Lower leg skin (tissue), 3 donors: ENCODE measurements at regions not wholly inside any gene's neighbourhood (a gene's known extent, or its start where the extent isn't known, plus 50 kb on each side); places are given as distances from the start of the nearest gene placed in this dataset.

ENCODE experiments used
- POLR2A ChIP-seq, 2 donors: fragments of 450-650 bp; IDR thresholded peaks; one replicate each; pipeline ENCODE4 v1.6.1; 2016 to 2017; ENCODE audit warnings: antibody characterized with exemption in 2 of 2, mild to moderate bottlenecking in 1 of 2, moderate library complexity in 1 of 2
- TF ChIP-seq, protein P1 (sequence below), 3 donors: fragments of 450-650 bp; IDR thresholded peaks; one replicate each; pipeline ENCODE4 v1.5.1; 2016; ENCODE audit warnings: antibody characterized with exemption in 3 of 3, mild to moderate bottlenecking in 3 of 3, moderate library complexity in 2 of 3

- TF ChIP-seq POLR2A (IDR thresholded peaks at IDR 0.05) = no peak
- TF ChIP-seq, protein P1, sequence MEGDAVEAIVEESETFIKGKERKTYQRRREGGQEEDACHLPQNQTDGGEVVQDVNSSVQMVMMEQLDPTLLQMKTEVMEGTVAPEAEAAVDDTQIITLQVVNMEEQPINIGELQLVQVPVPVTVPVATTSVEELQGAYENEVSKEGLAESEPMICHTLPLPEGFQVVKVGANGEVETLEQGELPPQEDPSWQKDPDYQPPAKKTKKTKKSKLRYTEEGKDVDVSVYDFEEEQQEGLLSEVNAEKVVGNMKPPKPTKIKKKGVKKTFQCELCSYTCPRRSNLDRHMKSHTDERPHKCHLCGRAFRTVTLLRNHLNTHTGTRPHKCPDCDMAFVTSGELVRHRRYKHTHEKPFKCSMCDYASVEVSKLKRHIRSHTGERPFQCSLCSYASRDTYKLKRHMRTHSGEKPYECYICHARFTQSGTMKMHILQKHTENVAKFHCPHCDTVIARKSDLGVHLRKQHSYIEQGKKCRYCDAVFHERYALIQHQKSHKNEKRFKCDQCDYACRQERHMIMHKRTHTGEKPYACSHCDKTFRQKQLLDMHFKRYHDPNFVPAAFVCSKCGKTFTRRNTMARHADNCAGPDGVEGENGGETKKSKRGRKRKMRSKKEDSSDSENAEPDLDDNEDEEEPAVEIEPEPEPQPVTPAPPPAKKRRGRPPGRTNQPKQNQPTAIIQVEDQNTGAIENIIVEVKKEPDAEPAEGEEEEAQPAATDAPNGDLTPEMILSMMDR (IDR thresholded peaks at IDR 0.05) = no peak
Observed at GRCh38 chr6:138695193-138695592, 78.4 kb upstream of the CCDC28A start.
